ENCODE measurements at regions not wholly inside any gene's neighbourhood (a gene's known extent, or its start where the extent isn't known, plus 50 kb on each side); places are given as distances from the start of the nearest gene placed in this dataset.
"Not testable (repeated sequence)": the region's sequence is repeated elsewhere in the genome, so short reads cannot be mapped to it uniquely, and the experiment has no call there.

GRCh38 chr7:51601461-51601860, 284.9 kb upstream of the COBL start:
- DNase-seq (ENCODE audit: low read depth, low spot score), result no peak
- H3K4me3 ChIP-seq (ENCODE audit: low read length), result no peak overlapping the region

DNA sequence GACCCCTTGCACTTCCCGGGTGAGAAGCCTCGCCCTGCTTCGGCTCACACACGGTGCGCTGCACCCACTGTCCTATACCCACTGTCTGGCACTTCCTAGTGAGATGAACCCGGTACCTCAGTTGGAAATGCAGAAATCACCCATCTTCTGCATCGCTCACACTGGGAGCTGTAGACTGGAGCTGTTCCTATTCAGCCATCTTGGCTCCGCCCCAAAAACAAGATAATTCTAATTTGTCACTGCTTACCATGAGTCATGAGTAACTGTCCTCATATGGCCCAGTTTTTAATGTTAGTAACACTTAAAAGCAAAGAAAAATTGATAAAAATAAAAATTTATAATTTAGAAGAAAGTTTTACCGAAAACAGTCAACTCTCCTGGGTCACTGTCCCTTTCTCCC, 283.3 kb upstream of the COBL start:
- H3K4me3 ChIP-seq (ENCODE audit: low read length); DNase-seq (ENCODE audit: low read depth, low spot score): not testable (repeated sequence)

DNA sequence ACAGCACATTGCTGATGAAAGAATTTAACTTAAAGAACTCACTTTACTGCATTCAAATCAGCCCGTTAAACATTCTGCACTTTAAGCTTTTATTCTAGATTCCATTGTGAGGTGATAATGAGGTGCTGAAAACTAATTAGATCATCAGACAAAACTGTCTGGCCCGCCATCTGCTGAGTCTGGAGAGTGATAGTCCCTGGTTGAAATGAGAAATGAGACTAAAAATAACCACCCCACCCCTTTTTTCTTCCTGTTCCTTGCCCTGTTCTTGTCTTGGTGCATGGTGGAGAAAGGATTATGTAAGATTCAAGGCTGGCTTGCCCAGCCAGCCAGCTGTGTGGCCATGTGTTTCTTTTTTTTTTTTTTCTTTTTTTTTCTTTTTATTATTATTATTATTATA, 277.0 kb upstream of the COBL start:
- no peak for DNase-seq (ENCODE audit: low read depth, low spot score)
- no peak overlapping the region for H3K4me3 ChIP-seq (ENCODE audit: low read length)

- no peak for DNase-seq (ENCODE audit: low read depth, low spot score)
- no peak overlapping the region for H3K4me3 ChIP-seq (ENCODE audit: low read length)
Observed at GRCh38 chr7:51592842-51593599, 276.4 kb upstream of the COBL start.

DNA sequence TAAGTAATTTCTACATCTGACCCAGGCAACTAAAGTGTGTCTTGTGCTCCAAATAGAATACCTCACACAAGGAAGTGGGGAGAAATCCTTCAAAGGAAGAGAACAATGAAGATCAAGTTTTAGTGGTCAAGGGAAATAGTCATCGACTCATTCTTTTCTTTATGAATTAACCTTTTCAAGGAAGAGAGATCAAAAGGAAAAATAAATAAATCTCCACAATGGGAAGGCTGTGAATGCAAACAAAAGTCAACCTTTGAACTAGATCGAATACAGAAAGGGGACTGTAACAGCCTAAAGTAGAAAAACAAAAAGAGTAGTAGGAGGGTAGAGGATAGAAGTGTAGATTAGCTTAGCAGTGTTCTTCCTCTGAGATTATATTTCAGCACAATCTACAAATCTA, 274.6 kb upstream of the COBL start:
- no peak overlapping the region for H3K4me3 ChIP-seq (ENCODE audit: low read length)
- DNase-seq (ENCODE audit: low read depth, low spot score), result no peak

DNA sequence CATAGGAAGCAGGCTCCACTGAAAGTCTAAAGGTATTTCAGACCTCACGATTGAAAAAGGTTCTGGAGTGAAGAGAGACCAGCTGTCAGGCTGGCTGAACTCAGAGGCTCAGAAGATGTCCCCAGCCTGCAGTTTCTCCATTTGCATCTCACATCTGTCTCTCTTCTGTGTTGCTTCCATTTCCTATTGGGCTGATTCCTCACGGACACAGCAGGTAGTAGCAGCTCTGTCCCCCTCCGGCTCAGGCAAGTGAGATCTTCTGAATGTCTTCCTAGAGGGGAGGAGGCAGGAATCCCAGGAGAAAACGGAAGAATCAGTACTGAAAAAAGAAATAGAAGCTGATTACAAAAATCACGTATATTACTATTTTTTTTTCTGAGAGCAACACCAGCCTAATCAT, 274.1 kb upstream of the COBL start:
- H3K4me3 ChIP-seq (ENCODE audit: low read length), result no peak overlapping the region
- DNase-seq (ENCODE audit: low read depth, low spot score), result no peak

DNA sequence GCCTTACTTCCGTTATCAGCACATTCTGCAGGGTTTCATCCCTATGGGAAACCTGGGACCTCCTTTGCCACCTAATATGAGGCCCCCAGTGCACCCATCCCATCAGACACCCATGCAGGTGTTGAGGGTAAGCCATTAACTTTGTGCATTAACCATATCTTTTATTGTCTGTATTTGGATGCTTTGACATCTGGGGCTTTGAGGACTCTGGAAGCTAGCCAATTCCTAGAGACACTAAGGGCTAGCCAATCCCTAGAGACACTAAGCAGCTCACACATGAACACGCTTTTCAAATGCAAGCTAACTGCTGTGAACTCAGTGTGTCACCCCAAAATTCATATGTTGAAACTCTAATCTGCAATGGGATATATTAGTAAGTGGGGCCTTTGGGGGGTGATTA, 272.5 kb upstream of the COBL start:
- DNase-seq (ENCODE audit: low read depth, low spot score), result no peak
- no peak overlapping the region for H3K4me3 ChIP-seq (ENCODE audit: low read length)

DNA sequence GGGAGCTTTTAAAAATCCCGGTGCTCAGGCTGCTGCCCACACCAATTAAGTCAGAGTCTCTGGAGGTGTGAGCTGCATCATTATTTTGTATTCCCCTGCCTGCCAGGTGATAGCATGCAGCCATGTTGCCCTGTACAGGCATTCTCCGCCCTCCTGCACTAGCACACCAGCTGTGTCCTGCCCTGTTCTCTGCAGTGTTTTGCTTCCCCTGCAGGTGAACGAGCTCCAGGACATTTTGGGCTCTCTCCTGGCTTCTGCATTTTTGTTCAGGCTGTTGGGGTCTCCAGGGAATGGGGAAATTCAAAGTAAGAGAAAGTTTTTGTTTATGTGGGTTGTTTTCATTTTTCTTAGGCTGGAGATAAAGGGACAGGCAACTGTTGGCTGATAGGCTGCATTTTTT, 271.0 kb upstream of the COBL start:
- no peak for DNase-seq (ENCODE audit: low read depth, low spot score)
- no peak overlapping the region for H3K4me3 ChIP-seq (ENCODE audit: low read length)

DNA sequence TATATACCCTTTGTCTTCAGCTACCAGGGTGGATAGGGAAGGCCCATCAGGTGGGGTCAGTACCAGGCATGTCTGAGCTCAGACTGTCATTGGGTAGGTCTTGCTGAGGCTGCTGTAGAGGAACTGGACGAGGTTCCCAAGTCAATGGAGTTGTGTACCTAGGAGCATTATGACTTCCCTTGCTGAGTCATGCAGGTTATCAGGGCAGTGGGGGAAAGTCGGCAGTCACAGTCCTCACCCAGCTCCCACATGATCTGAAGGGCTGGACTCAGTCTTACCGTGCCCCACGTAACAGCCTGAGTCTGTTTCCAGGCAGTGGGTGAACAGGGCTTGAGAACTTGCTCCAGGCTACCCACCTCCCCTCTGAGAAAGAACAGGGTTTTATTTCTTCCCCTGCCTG, 260.8 kb upstream of the COBL start:
- no peak overlapping the region for H3K4me3 ChIP-seq (ENCODE audit: low read length)
- no peak for DNase-seq (ENCODE audit: low read depth, low spot score)

- DNase-seq (ENCODE audit: low read depth, low spot score), result no peak
Observed at GRCh38 chr7:51569581-51569980, 253.0 kb upstream of the COBL start.

GRCh38 chr7:51569176-51569575, 252.6 kb upstream of the COBL start:
- no peak for DNase-seq (ENCODE audit: low read depth, low spot score)
- no peak overlapping the region for H3K4me3 ChIP-seq (ENCODE audit: low read length)

More at GRCh38 chr7:51569581-51569980, 253.0 kb upstream of the COBL start:
- H3K4me3 ChIP-seq (ENCODE audit: low read length), result no peak overlapping the region

DNA sequence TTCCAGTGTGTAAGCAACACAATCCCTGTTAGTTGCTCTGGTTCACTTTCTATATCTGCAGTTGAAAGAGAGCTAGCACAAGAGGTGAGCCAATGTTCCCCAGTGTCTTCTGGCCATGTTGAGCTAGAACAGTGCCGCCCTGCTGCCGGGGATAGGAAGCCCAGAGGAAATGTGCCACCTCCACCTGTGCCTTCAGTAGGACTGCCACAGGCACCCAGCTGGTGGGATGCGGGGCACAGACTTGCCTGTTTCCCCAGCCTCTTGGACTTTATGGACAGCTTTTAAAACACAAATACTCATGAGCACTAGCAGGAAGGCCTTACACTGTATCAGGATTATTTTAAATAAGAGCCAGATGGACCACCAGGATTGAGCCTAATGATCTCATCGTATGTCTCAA, 234.5 kb upstream of the COBL start:
- no peak for DNase-seq (ENCODE audit: low read depth, low spot score)
- H3K4me3 ChIP-seq (ENCODE audit: low read length), result no peak overlapping the region

- H3K4me3 ChIP-seq (ENCODE audit: low read length), result no peak overlapping the region
- DNase-seq (ENCODE audit: low read depth, low spot score), result no peak
Observed at GRCh38 chr7:51545131-51545530, 228.5 kb upstream of the COBL start.

DNA sequence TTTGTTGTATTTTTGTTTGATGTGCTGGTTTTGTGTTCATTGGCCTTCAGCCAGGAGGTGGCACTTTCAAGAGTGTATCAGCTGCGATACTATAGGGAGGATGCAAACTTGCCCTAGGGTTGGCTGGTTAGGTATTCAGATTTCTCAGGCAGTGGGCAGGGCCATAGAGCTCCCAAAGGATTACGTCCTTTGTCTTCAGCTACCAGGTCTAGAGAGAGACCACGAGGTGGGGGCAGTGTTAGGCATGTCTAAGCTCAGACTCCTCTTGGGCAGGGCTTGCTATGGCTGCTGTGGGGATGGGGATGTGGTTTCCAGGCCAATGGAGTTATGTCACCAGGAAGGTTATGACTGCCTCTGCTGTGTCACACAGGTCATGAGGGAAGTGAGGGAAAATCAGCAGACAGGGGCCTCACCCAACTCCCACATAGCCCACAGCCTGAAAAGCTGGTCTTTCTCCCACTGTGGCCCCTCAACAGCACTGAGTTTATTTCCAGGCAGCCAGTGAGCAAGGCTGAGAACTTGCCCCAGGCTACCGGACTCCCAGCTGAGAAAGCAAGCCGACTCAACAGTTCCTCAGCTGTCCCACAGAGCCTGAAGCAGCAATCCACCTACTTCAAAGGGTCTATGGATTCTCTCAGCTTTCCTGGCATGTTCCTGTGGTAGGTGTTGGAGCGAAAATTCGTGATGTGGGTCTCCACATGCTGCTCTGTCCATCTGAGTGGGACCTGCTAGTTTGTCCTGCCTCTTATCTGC, 227.4 kb upstream of the COBL start:
- no peak for DNase-seq (ENCODE audit: low read depth, low spot score)
- no peak overlapping the region for H3K4me3 ChIP-seq (ENCODE audit: low read length)

- DNase-seq (ENCODE audit: low read depth, low spot score); H3K4me3 ChIP-seq (ENCODE audit: low read length): not testable (repeated sequence)
Observed at GRCh38 chr7:51540906-51541305, 224.3 kb upstream of the COBL start.

DNA sequence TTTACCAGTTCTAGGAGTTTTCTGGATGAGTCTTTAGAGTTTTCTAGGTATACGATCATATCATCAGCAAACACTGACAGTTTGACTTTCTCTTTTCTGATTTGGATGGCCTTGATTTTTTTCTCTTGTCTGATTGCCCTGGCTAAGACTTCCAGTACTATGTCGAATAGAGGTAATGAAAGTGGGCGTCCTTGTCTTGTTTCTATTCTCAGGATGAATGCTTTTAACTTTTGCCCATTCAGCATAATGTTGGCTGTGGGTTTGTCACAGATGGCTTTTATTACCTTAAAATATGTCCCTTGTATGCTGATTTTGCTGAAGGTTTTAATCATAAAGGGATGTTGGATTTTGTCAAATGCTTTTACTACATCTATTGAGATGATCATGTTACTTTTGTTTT, 223.2 kb upstream of the COBL start:
- DNase-seq (ENCODE audit: low read depth, low spot score), result no peak

DNA sequence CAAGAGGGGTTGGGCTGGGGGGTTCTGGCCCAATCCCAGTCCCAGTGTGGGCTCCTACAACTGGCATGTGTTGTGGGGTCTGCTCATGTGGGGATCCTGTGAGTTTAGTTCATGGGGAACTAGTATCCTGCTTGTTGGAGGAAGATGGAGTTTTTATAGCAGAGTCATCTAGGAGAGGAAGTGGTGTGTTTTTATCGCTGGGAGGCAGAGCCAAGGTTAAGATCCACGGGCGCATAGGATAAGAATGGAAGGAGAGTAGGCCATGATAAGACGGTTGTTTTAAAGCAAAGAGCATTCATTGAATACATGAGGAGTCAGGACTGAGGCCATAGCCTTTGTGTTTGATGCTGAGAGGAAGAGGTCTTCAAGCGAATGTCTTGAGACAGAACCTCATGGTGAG, 211.6 kb upstream of the COBL start:
- no peak overlapping the region for H3K4me3 ChIP-seq (ENCODE audit: low read length)
- DNase-seq (ENCODE audit: low read depth, low spot score), result no peak

More for the DNA sequence above, 223.2 kb upstream of the COBL start:
- no peak overlapping the region for H3K4me3 ChIP-seq (ENCODE audit: low read length)

DNA sequence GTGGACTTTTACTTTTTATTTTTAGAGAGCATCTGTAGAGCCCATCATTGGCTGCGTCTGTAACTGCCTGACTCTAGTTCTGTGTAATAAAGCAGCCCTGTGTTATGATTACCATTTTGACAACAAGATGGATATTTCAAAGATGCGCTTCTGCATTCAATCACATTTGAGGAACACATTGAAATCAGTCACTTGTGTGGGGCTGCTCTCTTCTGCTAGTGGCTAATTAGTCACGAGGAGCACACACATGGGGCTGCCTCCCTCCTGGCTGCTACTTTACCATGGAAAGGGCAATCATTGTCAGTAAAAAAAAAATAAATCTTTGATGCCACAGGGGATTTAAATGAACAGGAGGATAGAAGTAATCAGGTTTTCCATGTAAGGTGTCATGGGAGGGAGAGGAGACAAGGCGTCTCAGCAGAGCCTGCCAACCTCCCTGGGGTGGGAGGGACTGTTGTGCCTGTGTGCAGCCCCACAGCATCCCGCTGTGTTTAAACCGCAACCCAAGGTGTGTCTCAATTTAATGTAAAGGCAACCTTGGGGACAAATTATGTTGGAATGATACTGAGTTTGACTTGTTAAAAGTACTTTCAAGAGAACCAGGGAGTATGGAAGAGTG, 205.2 kb upstream of the COBL start:
- DNase-seq (ENCODE audit: low read depth, low spot score), result no peak
- H3K4me3 ChIP-seq (ENCODE audit: low read length), result no peak overlapping the region

GRCh38 chr7:51521054-51521453, 204.4 kb upstream of the COBL start:
- H3K4me3 ChIP-seq (ENCODE audit: low read length), result no peak overlapping the region
- DNase-seq (ENCODE audit: low read depth, low spot score), result no peak

GRCh38 chr7:51518646-51519045, 202.0 kb upstream of the COBL start:
- DNase-seq (ENCODE audit: low read depth, low spot score), result no peak
- H3K4me3 ChIP-seq (ENCODE audit: low read length), result no peak overlapping the region
